ENCODE measurements at regions not wholly inside any gene's neighbourhood (a gene's known extent, or its start where the extent isn't known, plus 50 kb on each side); places are given as distances from the start of the nearest gene placed in this dataset.

DNA sequence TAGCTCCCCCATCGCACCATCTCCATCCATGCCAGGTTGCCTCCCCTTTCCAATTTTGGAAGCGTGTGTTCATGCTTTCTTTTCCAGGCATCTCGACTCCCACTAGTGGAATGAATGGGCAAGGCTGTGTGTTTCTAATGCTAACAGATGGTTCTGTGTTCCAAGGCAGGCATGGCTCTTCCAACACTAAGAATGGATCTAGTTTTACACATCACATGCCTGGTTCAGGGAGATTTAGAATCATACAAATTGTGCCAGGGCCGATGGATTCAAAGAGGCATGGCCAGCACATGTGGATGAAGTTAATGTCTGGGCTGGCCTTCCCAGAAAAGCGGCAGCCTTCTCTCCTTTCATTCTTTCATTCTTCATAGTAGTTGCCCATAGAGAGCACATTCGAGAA lies 438.7 kb downstream of the PRDM2 start:
- H3K9ac ChIP-seq = no peak overlapping the region
- no peaks in the 10 kb centered on the region for H3K36me3 ChIP-seq (ENCODE audit: control insufficient read depth, insufficient read depth, low read length)
- TF ChIP-seq, protein P1, sequence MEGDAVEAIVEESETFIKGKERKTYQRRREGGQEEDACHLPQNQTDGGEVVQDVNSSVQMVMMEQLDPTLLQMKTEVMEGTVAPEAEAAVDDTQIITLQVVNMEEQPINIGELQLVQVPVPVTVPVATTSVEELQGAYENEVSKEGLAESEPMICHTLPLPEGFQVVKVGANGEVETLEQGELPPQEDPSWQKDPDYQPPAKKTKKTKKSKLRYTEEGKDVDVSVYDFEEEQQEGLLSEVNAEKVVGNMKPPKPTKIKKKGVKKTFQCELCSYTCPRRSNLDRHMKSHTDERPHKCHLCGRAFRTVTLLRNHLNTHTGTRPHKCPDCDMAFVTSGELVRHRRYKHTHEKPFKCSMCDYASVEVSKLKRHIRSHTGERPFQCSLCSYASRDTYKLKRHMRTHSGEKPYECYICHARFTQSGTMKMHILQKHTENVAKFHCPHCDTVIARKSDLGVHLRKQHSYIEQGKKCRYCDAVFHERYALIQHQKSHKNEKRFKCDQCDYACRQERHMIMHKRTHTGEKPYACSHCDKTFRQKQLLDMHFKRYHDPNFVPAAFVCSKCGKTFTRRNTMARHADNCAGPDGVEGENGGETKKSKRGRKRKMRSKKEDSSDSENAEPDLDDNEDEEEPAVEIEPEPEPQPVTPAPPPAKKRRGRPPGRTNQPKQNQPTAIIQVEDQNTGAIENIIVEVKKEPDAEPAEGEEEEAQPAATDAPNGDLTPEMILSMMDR (IDR thresholded peaks at IDR 0.05) = no peak
- H2AFZ ChIP-seq = no peak overlapping the region
- H3K27ac ChIP-seq = no peak overlapping the region
- H3K4me3 ChIP-seq (ENCODE audit: low read depth, low read length) = no peak overlapping the region
- no peaks in the 10 kb centered on the region for H3K4me1 ChIP-seq
- no peak overlapping the region for H3K4me2 ChIP-seq (ENCODE audit: low read length)
- no peaks in the 10 kb centered on the region for H3K9me3 ChIP-seq (ENCODE audit: control insufficient read depth, low read length)
- no peaks in the 10 kb centered on the region for H3K27me3 ChIP-seq (ENCODE audit: control insufficient read depth, insufficient read depth, low read length)
- H3K79me2 ChIP-seq = no peaks in the 10 kb centered on the region

DNA sequence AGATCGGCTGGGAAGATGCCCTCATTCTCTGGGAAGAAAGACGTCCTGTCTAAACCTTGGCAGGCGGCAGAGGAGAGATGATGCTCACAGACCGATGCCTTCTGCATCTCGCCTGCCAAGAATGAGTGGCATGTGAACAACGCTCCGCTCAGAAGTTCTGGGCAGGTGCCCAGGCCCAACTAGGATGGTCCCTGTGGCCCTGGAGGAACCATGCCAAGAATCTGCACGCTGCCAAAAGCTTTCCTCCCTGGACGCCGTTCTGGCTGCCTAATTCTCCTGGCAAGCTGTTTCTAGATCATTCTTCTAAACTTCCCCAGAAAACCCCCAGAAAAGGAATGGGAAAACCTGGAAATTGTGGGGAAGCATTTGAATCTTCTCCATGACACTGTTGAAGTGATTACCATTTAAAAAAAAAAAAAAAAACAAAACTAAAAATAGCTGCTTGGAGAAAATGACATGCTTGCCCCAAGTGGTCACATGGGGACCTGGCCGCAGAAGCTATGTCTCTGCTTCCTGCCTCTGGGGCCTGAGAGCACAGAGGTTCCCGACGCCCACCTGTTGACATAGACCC lies 440.9 kb downstream of the PRDM2 start:
- H3K4me2 ChIP-seq (ENCODE audit: low read length) = no peak overlapping the region
- no peak overlapping the region for H3K27ac ChIP-seq
- H3K36me3 ChIP-seq (ENCODE audit: control insufficient read depth, insufficient read depth, low read length) = no peaks in the 10 kb centered on the region
- TF ChIP-seq, protein P1 (IDR thresholded peaks at IDR 0.05) = no peak
- no peaks in the 10 kb centered on the region for H3K27me3 ChIP-seq (ENCODE audit: control insufficient read depth, insufficient read depth, low read length)
- no peak overlapping the region for H2AFZ ChIP-seq
- no peaks in the 10 kb centered on the region for H3K79me2 ChIP-seq
- H3K4me3 ChIP-seq (ENCODE audit: low read depth, low read length) = no peak overlapping the region
- no peak overlapping the region for H3K9ac ChIP-seq
- no peaks in the 10 kb centered on the region for H3K9me3 ChIP-seq (ENCODE audit: control insufficient read depth, low read length)
- no peaks in the 10 kb centered on the region for H3K4me1 ChIP-seq

DNA sequence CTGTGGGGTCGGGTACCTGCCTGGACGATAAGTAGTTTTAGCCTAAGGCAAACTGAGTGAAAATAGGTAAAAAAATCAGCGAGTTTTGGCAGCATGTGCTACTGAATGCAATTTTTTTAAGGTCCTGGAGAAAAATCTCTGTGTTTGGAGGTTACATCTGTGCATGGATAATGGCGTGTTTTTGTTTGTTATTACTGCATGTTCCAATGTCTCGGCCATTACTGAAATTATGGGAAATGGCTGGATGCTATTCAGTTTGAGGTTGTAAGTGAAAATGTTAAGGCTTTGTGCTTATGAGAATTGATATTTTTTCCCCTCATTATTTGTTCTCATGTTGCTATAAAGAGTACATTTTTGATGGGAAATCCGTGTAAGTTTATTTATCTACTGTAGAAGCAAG lies 441.7 kb downstream of the PRDM2 start:
- Histone ChIP-seq H3K9ac (no peak overlapping the region), H3K4me3 (ENCODE audit: low read depth, low read length) (no peak overlapping the region), H3K27me3 (ENCODE audit: control insufficient read depth, insufficient read depth, low read length) (no peaks in the 10 kb centered on the region), H3K27ac (no peak overlapping the region), H3K79me2 (no peaks in the 10 kb centered on the region), H3K36me3 (ENCODE audit: control insufficient read depth, insufficient read depth, low read length) (no peaks in the 10 kb centered on the region), H3K4me1 (no peaks in the 10 kb centered on the region), H3K9me3 (ENCODE audit: control insufficient read depth, low read length) (no peaks in the 10 kb centered on the region), H2AFZ (no peak overlapping the region), H3K4me2 (ENCODE audit: low read length) (no peak overlapping the region)
- TF ChIP-seq, protein P1 (IDR thresholded peaks at IDR 0.05) = no peak

DNA sequence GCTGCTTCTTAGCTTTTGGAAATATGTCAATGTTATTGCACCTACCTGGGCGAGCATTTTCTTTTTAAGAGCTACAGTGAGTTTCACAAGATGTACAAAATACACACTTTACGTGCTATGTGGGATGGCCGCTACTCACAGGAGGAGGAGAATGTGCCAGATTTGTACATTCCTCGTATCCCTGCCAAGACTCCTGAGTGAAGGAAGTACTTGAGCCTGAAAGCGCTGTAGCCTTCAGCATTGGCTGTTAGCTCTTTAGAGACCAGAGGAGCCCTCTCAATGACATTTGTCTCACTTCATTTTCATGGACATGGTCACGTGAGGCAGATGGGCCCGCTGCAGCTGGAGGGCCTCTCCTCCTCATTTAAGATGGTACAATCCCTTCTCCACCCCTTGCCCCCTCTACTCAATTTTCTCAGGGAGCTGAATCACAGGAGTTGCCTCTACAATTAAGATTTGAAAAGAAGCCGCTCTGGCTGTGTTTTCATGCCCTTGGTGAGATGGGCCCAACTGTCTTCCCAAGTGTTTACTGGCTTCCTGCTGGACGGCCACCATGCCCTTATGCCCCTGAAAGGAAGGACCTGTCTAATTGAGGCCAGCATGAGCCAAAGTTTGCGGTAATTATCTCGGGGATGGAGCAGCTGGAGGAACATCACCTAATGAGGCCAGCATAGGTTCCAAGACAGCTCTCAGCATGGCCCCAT lies 442.6 kb downstream of the PRDM2 start:
- Histone ChIP-seq H3K4me3 (ENCODE audit: low read depth, low read length) (no peak overlapping the region), H3K27me3 (ENCODE audit: control insufficient read depth, insufficient read depth, low read length) (no peaks in the 10 kb centered on the region), H2AFZ (no peak overlapping the region), H3K4me1 (no peaks in the 10 kb centered on the region), H3K79me2 (no peaks in the 10 kb centered on the region), H3K36me3 (ENCODE audit: control insufficient read depth, insufficient read depth, low read length) (no peaks in the 10 kb centered on the region), H3K27ac (no peak overlapping the region), H3K9me3 (ENCODE audit: control insufficient read depth, low read length) (no peaks in the 10 kb centered on the region), H3K4me2 (ENCODE audit: low read length) (no peak overlapping the region), H3K9ac (no peak overlapping the region)
- TF ChIP-seq, protein P1 (IDR thresholded peaks at IDR 0.05) = no peak

DNA sequence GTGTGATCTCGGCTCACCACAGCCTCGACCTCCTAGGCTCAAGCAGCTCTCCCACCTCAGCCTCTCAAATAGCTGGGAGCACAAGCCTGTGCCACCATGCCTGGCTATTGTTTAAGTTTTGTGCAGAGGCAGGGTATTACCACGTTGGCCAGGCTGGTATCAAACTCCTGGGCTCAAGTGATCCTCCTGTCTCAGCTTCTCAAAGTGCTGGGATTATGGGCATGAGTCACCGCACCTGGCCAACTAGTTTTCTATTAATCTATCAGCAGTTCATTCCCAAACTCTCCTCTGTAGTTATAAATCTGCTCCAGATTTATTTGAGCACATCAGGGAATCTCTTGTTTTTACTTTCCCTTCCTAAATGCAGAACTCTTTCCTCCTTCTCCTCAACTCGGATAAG lies 443.8 kb downstream of the PRDM2 start:
- no peak overlapping the region for H3K4me3 ChIP-seq (ENCODE audit: low read depth, low read length)

More for the DNA sequence above, 443.8 kb downstream of the PRDM2 start:
- Histone ChIP-seq H3K9ac (no peak overlapping the region), H3K4me2 (ENCODE audit: low read length) (no peak overlapping the region), H3K36me3 (ENCODE audit: control insufficient read depth, insufficient read depth, low read length) (no peaks in the 10 kb centered on the region), H3K27ac (no peak overlapping the region), H2AFZ (no peak overlapping the region), H3K9me3 (ENCODE audit: control insufficient read depth, low read length) (no peaks in the 10 kb centered on the region), H3K27me3 (ENCODE audit: control insufficient read depth, insufficient read depth, low read length) (no peaks in the 10 kb centered on the region), H3K79me2 (no peaks in the 10 kb centered on the region), H3K4me1 (no peaks in the 10 kb centered on the region)
- TF ChIP-seq, protein P1 (IDR thresholded peaks at IDR 0.05) = no peak

Measured in parathyroid adenoma (tissue), 2 donors.